T-helper 17 cell (primary cell): ENCODE measurements at regions not wholly inside any gene's neighbourhood (a gene's known extent, or its start where the extent isn't known, plus 50 kb on each side); places are given as distances from the start of the nearest gene placed in this dataset.
"Not testable (repeated sequence)": the region's sequence is repeated elsewhere in the genome, so short reads cannot be mapped to it uniquely, and the experiment has no call there.

Experiments
- ATAC-seq: fragments of 150-1000 bp; cut with Tn5 transposase; 2 replicates; pipeline ENCODE4 v1.10.0; 2021; ENCODE audit warnings: mild to moderate bottlenecking, moderate library complexity
- DNase-seq, 3 donors: peaks; one replicate each; pipeline versions ENCODE4 v3.0.0 to v3.0.0-alpha.2; 2020 to 2021
- H3K9me3 ChIP-seq: one replicate; pipeline ENCODE4 v1.7.0; 2013; ENCODE audit warnings: low read length, mild to moderate bottlenecking; ENCODE audit not compliant: control insufficient read depth, poor library complexity, severe bottlenecking
- H3K27ac Mint-ChIP-seq: one replicate; pipeline ENCODE4 v1.8.0; 2022; ENCODE audit warnings: mild to moderate bottlenecking, moderate library complexity, mixed read lengths
- H3K27me3 Mint-ChIP-seq: one replicate; pipeline ENCODE4 v1.8.0; 2022; ENCODE audit warnings: mixed read lengths
- H3K36me3 Mint-ChIP-seq: one replicate; pipeline ENCODE4 v1.8.0; 2022; ENCODE audit warnings: low read depth, mixed read lengths
- H3K4me1 Mint-ChIP-seq: one replicate; pipeline ENCODE4 v1.8.0; 2022; ENCODE audit warnings: mild to moderate bottlenecking, mixed read lengths
- H3K4me3 Mint-ChIP-seq: one replicate; pipeline ENCODE4 v1.8.0; 2022; ENCODE audit warnings: mild to moderate bottlenecking, moderate library complexity, mixed read lengths

DNA sequence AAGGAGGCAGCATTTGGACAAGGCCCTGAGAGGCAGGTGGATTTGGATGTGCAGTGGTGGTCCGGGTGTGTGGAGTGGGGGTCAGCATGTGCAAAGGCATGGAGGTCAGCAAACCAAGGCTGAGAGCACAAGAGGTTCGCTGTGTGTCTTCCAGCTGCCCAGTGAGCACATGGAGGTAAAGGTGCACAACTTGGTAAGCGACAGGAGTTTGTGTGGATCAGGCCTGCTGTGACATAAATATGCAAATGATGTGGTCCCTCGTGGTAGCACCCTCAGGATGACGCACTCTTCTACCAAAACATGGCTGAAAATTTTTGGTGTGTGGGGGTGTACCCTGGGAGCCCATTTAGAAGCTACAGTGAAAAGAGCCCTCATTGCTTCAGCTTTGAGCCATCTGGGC lies 271.0 kb upstream of the PLGLB2 start:
- not testable (repeated sequence) for H3K4me1 Mint-ChIP-seq, H3K36me3 Mint-ChIP-seq, H3K9me3 ChIP-seq, H3K27me3 Mint-ChIP-seq
- H3K4me3 Mint-ChIP-seq = peak overlapping the region; percentile 52
- ATAC-seq (peak; percentile 87), DNase-seq (peak in 1 of 3 donors; percentile 23)
- peak overlapping the region; percentile 78 for H3K27ac Mint-ChIP-seq

DNA sequence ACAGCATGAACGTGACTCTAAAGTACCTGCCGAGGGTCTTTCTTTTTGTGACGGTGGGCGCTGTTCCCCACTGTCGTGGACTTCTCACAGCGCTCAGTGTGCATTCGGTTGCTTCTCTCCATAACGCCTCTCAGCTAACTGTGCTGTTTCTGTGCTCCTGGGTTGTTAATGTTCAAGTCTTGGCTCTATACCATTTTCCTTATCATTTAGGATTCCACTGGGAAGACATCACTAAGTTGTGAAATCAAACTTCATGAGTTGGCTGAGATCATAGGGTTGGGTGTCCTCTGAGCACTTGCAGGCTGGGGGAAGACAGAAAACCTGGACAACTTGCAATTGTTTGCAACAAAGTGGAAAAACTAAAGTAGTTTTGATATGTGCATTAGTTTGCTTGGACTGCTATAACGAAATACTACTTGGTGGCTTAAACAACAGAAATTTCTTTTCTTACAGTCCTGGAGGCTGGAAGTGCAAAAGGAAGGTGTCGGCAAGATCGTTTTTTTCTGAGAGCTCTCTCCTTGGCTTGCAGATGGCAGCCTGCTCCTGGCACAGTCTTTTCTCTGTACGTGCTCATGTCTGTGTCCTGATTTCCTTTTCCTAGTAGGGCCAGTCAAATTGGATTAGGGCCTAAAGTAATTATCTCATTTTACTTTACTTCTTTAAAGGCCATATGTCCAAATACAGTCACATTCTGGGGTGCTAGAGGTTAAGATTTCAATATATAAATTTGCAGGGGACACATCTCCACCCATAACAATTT lies 270.0 kb upstream of the PLGLB2 start:
- not testable (repeated sequence) for H3K27ac Mint-ChIP-seq, H3K4me1 Mint-ChIP-seq, ATAC-seq, H3K27me3 Mint-ChIP-seq, DNase-seq, H3K9me3 ChIP-seq, H3K36me3 Mint-ChIP-seq, H3K4me3 Mint-ChIP-seq

DNA sequence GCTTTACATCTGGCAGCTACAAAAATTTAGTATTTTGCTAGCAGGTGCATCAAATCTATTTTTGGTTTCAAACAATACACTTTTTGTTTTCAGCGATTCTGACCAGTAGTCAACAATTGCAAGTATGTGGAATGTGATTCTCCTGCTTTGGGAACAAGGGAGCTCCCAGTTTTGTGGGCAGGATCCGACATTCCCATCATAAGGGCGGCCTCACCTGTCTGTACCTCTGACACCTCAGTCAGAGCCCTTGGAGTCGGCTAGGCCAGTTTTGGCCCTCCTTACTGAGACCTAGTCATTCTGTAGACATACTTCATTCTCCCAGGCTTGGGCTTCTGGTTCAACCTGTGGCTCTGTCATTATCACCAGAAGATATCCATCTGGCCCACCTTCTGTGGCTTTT lies 269.0 kb upstream of the PLGLB2 start:
- not testable (repeated sequence) for DNase-seq, H3K36me3 Mint-ChIP-seq, ATAC-seq, H3K4me1 Mint-ChIP-seq, H3K4me3 Mint-ChIP-seq, H3K27me3 Mint-ChIP-seq, H3K9me3 ChIP-seq, H3K27ac Mint-ChIP-seq

GRCh38 chr2:87483093-87483680 lies 264.7 kb upstream of the PLGLB2 start:
- not testable (repeated sequence) for H3K36me3 Mint-ChIP-seq, H3K9me3 ChIP-seq, H3K4me1 Mint-ChIP-seq, DNase-seq, H3K27me3 Mint-ChIP-seq
- peak; percentile 46 for ATAC-seq
- H3K4me3 Mint-ChIP-seq = peak overlapping the region; percentile 65
- H3K27ac Mint-ChIP-seq = peak overlapping the region; percentile 85

GRCh38 chr2:87484363-87484762 lies 263.5 kb upstream of the PLGLB2 start:
- DNase-seq, H3K4me3 Mint-ChIP-seq, H3K27me3 Mint-ChIP-seq, H3K4me1 Mint-ChIP-seq, H3K36me3 Mint-ChIP-seq, H3K27ac Mint-ChIP-seq, H3K9me3 ChIP-seq, ATAC-seq: not testable (repeated sequence)

- not testable (repeated sequence) for H3K4me3 Mint-ChIP-seq, H3K27me3 Mint-ChIP-seq, H3K4me1 Mint-ChIP-seq, H3K36me3 Mint-ChIP-seq, DNase-seq, H3K9me3 ChIP-seq
- ATAC-seq = peak; percentile 22
- H3K27ac Mint-ChIP-seq = peak overlapping the region; percentile 82
These were observed 262.4 kb upstream of the PLGLB2 start for GRCh38 chr2:87485455-87485854.

DNA sequence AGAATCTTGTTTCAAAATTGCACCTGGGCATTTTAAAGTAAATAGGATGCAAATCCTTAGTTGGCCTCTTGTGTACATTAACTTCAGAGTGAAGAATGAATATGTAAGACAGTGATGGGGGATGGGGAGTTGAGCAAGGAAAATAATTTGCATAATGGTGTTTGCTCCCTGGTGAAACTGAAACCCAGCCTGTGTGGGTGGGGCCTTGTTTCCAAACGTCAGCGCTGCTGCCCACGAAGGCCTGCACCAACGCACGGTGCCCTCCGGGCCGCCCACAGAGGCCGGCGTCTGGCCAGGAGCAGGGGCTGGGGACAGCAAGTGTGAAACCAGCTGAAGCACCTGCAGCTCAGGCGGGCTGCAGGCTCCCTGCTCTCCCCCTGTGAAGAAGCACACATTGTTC lies 262.0 kb upstream of the PLGLB2 start:
- peak; percentile 88 for ATAC-seq
- not testable (repeated sequence) for H3K4me1 Mint-ChIP-seq, DNase-seq, H3K27me3 Mint-ChIP-seq, H3K36me3 Mint-ChIP-seq, H3K9me3 ChIP-seq, H3K4me3 Mint-ChIP-seq
- peak overlapping the region; percentile 82 for H3K27ac Mint-ChIP-seq

DNA sequence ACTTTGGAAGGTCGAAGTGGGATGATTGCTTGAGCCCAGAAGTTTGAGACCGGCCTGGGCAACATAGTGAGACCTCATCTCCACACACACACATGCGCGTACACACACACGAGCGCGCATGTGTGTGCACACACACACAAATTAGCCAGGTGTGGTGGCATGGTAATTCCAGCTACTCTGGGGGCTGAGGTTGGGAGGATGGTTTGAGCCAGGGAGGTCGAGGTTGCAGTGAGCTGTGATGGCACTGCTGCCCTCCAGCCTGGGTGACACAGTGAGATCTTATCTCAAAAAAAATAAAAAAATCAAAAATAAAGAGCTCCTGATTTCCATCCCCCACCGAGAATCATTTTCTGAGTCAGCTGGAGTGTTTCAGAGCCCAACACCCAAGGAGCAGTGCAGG lies 261.5 kb upstream of the PLGLB2 start:
- not testable (repeated sequence) for H3K9me3 ChIP-seq

GRCh38 chr2:87488021-87488420 lies 259.9 kb upstream of the PLGLB2 start:
- peak overlapping the region; percentile 82 for H3K27ac Mint-ChIP-seq
- H3K36me3 Mint-ChIP-seq, ATAC-seq, H3K4me3 Mint-ChIP-seq, H3K9me3 ChIP-seq, H3K4me1 Mint-ChIP-seq, H3K27me3 Mint-ChIP-seq, DNase-seq: not testable (repeated sequence)

More for the DNA sequence above, 261.5 kb upstream of the PLGLB2 start:
- not testable (repeated sequence) for H3K36me3 Mint-ChIP-seq, H3K4me1 Mint-ChIP-seq, H3K27me3 Mint-ChIP-seq, DNase-seq
- peak overlapping the region; percentile 12 for H3K4me3 Mint-ChIP-seq
- H3K27ac Mint-ChIP-seq = peak overlapping the region; percentile 82
- peak; percentile 43 for ATAC-seq

DNA sequence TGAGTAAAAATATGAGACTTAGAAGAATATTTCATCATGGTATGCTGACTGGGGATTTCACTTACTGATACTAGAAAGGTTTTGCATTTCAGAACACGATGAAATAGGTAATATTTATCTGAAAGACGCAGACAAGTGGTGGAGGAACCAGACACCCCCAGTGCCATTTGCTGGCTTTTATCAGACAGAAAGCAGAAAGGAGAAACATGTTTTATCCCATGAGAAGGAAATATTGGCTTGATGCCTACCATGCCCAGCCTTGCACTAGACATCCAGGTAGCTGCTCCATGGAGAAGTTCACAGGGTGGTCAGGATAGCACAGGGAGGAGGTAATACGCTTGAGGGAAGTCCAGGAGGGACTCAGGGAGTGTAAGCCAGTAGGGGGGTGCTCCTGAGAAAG lies 258.9 kb upstream of the PLGLB2 start:
- not testable (repeated sequence) for H3K4me1 Mint-ChIP-seq, ATAC-seq

GRCh38 chr2:87494846-87495245 lies 253.0 kb upstream of the PLGLB2 start:
- not testable (repeated sequence) for ATAC-seq, H3K27me3 Mint-ChIP-seq, H3K4me1 Mint-ChIP-seq, H3K4me3 Mint-ChIP-seq, H3K36me3 Mint-ChIP-seq, DNase-seq, H3K9me3 ChIP-seq
- H3K27ac Mint-ChIP-seq = peak overlapping the region; percentile 73

More for the DNA sequence above, 258.9 kb upstream of the PLGLB2 start:
- not testable (repeated sequence) for DNase-seq, H3K9me3 ChIP-seq, H3K4me3 Mint-ChIP-seq, H3K27ac Mint-ChIP-seq, H3K36me3 Mint-ChIP-seq, H3K27me3 Mint-ChIP-seq

DNA sequence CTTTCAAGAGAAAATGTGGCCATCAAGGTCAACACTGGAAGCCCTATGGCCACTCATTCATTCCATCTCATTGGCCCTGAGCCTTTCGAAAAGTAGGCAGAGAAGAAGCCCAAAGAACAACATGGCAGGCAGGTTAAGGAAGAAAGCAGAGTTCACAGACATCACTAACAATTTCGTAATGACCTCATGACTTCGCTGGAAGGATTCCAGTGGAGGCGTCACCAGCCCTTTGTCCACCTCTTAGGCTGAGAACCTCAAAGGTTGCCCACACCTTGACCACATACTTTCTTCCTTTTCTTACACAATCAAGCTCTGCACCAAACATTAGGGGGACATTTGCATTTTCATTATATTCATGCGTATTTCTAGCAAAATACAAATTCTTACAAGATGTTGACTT lies 252.4 kb upstream of the PLGLB2 start:
- ATAC-seq, DNase-seq, H3K9me3 ChIP-seq, H3K4me1 Mint-ChIP-seq, H3K36me3 Mint-ChIP-seq, H3K4me3 Mint-ChIP-seq, H3K27me3 Mint-ChIP-seq: not testable (repeated sequence)
- peak overlapping the region; percentile 73 for H3K27ac Mint-ChIP-seq

DNA sequence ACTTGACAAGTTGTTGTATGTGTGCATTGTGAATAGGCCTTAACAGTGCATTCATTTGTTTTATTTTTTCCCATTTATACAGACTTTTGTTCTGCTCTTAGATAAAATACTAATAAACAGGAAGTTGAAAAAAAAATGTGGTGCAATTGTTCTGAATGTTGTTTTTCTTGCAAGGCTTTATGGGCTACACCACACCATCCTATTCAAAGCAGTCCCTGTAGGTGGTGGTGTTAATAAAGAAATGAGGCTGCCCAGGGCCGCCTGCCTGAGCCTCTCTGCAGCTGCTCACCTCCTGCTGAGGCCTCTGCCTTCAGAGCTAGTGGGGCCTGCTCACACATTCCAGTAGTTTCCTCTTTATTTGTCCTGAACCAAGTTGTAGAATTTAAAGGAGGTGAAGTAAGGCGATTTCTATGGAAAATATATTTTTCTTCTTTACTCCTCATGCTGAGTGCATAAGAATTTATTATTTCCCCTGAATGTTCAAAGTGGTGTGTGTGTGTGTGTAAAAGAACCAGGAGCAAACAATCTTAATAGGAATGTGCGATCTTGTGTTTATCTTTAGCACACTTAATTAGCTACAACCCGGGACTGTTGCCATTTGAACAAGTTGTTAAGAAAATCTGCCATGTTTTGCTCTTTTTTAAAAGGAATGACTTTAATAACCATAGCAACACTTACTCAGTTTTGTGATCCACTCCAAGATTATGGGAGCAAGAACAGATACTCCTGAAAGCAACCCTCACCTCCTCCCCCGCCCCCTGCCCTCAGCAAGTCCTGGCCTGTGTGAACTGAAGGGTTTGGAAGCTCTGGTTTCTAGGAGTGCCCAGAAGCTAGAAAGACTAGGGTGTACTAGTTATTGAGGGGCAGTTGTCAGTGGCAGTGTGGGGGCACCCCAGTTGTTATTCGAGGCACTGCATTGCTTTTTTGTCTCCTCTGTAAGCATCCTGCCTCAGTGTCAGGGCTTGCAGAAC lies 251.6 kb upstream of the PLGLB2 start:
- not testable (repeated sequence) for H3K4me1 Mint-ChIP-seq, H3K27me3 Mint-ChIP-seq, H3K9me3 ChIP-seq, H3K36me3 Mint-ChIP-seq, H3K27ac Mint-ChIP-seq, H3K4me3 Mint-ChIP-seq, DNase-seq
- ATAC-seq = peak; percentile 88
